ENCODE measurements at regions not wholly inside any gene's neighbourhood (a gene's known extent, or its start where the extent isn't known, plus 50 kb on each side); places are given as distances from the start of the nearest gene placed in this dataset.

DNA sequence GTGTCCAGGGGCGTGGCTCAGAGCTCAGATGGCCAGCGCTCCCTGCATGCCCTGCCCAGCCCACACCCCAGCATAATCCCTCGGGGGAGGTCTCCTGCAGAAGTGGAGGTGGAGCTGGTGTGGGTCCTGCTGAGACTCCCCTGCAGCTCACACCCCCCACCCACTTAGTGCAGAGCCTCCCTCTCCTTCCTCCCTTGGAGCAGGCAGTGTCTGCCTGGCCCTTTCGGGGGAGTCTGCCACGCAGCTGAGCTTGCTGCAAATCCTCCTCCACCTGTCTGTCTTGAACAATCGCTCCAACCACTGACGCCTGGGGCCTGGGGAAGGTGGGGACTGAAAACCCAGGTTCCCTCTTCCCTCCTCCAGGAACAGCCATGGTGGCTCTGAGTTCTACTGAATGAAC is 219.7 kb upstream of the PPP2R2D start:
- Histone ChIP-seq H3K23me2 (ENCODE audit: insufficient read length, low read depth, low read length, poor library complexity, severe bottlenecking) (peaks cover 2% of the 10 kb centered on the region), H3K4ac (ENCODE audit: low read depth, low read length) (no peak overlapping the region), H3K18ac (ENCODE audit: insufficient read length, low read depth, low read length) (no peak overlapping the region), H3K23ac (ENCODE audit: insufficient read length, low read depth, low read length) (no peak overlapping the region), H3T11ph (ENCODE audit: low read length) (no peak overlapping the region), H2BK20ac (ENCODE audit: low read depth, low read length, poor library complexity, severe bottlenecking) (no peak overlapping the region), H3K79me1 (ENCODE audit: insufficient read depth, low read depth, low read length, poor library complexity, severe bottlenecking) (no peaks in the 10 kb centered on the region), H2BK5ac (ENCODE audit: insufficient read length, low read length) (no peak overlapping the region), H3K9ac (ENCODE audit: extremely low read depth, insufficient read length, low read length) (no peak overlapping the region), H3K4me1 (ENCODE audit: insufficient read depth, low read length) (peaks cover 4% of the 10 kb centered on the region; the same call in 1 of the 2 replicates), H4K8ac (replicated peaks; ENCODE audit: insufficient read length, low read depth, low read length) (no peak overlapping the region), H2BK12ac (ENCODE audit: insufficient read length, low read depth, low read length) (no peak overlapping the region), H3K27me3 (ENCODE audit: insufficient read depth, low read length) (no peaks in the 10 kb centered on the region), H3K14ac (ENCODE audit: insufficient read depth, low read length) (no peak overlapping the region), H2BK15ac (ENCODE audit: low read depth, low read length) (no peak overlapping the region), H2AK5ac (ENCODE audit: insufficient read length, low read length) (no peak overlapping the region), H3K27ac (ENCODE audit: insufficient read length, low read depth, low read length) (no peak overlapping the region), H3K4me2 (ENCODE audit: insufficient read depth, insufficient read length, low read length) (no peak overlapping the region), H4K91ac (ENCODE audit: insufficient read length, low read depth, low read length) (no peak overlapping the region), H4K5ac (ENCODE audit: insufficient read length, low read depth, low read length) (no peak overlapping the region), H2AFZ (ENCODE audit: low read length) (no peak overlapping the region), H3K56ac (ENCODE audit: insufficient read length, low read depth, low read length) (no peak overlapping the region), H2BK120ac (ENCODE audit: low read depth, low read length, poor library complexity, severe bottlenecking) (no peak overlapping the region), H3K9me3 (ENCODE audit: control insufficient read depth, low read depth, low read length) (no peaks in the 10 kb centered on the region), H4K20me1 (ENCODE audit: control insufficient read depth, insufficient read depth, insufficient read length) (no peaks in the 10 kb centered on the region), H3K79me2 (ENCODE audit: insufficient read depth, low read length) (no peaks in the 10 kb centered on the region)
- Mint-ChIP-seq H3K36me3 (ENCODE audit: insufficient read depth in 1 of 3, low read depth in 3 of 3) (no peaks in the 10 kb centered on the region), H3K9me3 (no peaks in the 10 kb centered on the region), H3K4me1 (peaks cover 29 to 31% of the 10 kb centered on the region in 2 experiments), H3K4me3 (no peak overlapping the region), H3K27me3 (ENCODE audit: low read depth) (peaks cover 18% of the 10 kb centered on the region), H3K27ac (peak overlapping the region in 1 of 3 experiments; percentile 57; a peak in 3 of 7 replicates)
- WGBS (ENCODE audit: extremely low coverage, insufficient read length, low lambda C conversion rate), result no CpG with 5 or more reads among the region's 7 CpGs
- TF ChIP-seq, protein P1, sequence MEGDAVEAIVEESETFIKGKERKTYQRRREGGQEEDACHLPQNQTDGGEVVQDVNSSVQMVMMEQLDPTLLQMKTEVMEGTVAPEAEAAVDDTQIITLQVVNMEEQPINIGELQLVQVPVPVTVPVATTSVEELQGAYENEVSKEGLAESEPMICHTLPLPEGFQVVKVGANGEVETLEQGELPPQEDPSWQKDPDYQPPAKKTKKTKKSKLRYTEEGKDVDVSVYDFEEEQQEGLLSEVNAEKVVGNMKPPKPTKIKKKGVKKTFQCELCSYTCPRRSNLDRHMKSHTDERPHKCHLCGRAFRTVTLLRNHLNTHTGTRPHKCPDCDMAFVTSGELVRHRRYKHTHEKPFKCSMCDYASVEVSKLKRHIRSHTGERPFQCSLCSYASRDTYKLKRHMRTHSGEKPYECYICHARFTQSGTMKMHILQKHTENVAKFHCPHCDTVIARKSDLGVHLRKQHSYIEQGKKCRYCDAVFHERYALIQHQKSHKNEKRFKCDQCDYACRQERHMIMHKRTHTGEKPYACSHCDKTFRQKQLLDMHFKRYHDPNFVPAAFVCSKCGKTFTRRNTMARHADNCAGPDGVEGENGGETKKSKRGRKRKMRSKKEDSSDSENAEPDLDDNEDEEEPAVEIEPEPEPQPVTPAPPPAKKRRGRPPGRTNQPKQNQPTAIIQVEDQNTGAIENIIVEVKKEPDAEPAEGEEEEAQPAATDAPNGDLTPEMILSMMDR (conservative IDR thresholded peaks at IDR 0.05), result no peak
- no peak for DNase-seq
